Body of pancreas (tissue), 4 donors: ENCODE measurements at regions not wholly inside any gene's neighbourhood (a gene's known extent, or its start where the extent isn't known, plus 50 kb on each side); places are given as distances from the start of the nearest gene placed in this dataset.

Source experiments
- POLR2A ChIP-seq, 3 donors: fragments of 450-650 bp; IDR thresholded peaks; one replicate each; pipeline ENCODE4 v1.6.1; 2016; ENCODE audit warnings: antibody characterized with exemption in 3 of 3, mild to moderate bottlenecking in 2 of 3
- TF ChIP-seq, protein P1 (sequence below), 7 experiments: fragments of 450-650 bp in 4 of 7; fragments of 200-600 bp in 3 of 7; sonication (generic) in 3 of 7; IDR thresholded peaks; one replicate each; pipeline ENCODE4 v1.5.1; 2016 to 2019; ENCODE audit warnings: antibody characterized with exemption in 7 of 7

DNA sequence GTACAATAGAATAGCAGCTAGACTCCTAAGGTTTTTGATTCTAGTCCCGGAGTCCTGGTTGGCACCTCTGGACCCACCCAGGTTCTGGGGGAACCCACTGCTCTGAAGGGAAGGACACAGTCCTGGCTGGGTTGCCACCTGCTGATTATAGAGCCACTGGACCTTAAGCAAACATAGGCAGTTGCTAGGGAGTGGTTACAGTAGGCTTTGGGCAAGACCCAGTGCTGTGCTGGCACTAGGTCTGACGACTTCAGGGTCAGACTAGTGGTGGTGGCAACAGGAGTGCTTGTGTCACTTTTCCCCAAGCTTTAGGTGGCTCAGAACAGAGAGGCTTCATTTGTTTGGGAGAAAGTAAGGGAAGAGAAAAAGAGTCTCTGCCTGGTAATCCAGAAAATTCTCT lies 109.8 kb upstream of the C3orf80 start:
- TF ChIP-seq POLR2A (IDR thresholded peaks at IDR 0.05): no peak
- TF ChIP-seq, protein P1, sequence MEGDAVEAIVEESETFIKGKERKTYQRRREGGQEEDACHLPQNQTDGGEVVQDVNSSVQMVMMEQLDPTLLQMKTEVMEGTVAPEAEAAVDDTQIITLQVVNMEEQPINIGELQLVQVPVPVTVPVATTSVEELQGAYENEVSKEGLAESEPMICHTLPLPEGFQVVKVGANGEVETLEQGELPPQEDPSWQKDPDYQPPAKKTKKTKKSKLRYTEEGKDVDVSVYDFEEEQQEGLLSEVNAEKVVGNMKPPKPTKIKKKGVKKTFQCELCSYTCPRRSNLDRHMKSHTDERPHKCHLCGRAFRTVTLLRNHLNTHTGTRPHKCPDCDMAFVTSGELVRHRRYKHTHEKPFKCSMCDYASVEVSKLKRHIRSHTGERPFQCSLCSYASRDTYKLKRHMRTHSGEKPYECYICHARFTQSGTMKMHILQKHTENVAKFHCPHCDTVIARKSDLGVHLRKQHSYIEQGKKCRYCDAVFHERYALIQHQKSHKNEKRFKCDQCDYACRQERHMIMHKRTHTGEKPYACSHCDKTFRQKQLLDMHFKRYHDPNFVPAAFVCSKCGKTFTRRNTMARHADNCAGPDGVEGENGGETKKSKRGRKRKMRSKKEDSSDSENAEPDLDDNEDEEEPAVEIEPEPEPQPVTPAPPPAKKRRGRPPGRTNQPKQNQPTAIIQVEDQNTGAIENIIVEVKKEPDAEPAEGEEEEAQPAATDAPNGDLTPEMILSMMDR (IDR thresholded peaks at IDR 0.05): no peak
